ENCODE measurements at regions not wholly inside any gene's neighbourhood (a gene's known extent, or its start where the extent isn't known, plus 50 kb on each side); places are given as distances from the start of the nearest gene placed in this dataset.

DNA sequence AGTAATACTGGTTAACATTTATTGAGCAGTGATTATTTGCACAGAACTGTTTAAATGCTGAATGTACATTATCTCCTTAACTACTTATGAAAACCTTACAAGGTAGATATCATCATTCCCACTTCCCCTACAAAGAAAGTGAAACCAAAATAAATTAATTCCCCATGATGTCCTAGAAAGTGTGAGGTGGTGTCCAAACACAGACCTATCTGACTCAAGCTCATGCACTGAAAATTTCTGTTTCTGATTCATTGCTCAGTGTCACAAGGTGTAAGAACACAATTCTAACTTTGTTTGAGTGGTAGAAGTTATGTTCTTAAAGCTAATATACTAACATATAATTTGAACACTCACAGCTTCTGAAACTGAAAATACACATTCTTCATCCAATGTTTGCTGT is 178.7 kb downstream of the MRPL39 start:
- TF ChIP-seq SPI1 (IDR thresholded peaks at IDR 0.05; ENCODE audit: low read depth, low read length) = peak; percentile 70
- TF ChIP-seq PAX5 (IDR thresholded peaks at IDR 0.05; ENCODE audit: insufficient read depth, low read length, severe bottlenecking) = no peak
- no peak for TF ChIP-seq POLR2AphosphoS5 (IDR thresholded peaks at IDR 0.05; ENCODE audit: low read depth, low read length)
- no peak for TF ChIP-seq POLR2A (IDR thresholded peaks at IDR 0.05; ENCODE audit: low read depth, low read length)
- no peak for TF ChIP-seq TAF1 (IDR thresholded peaks at IDR 0.05; ENCODE audit: low read depth, low read length)
- no peak for TF ChIP-seq POU2F2 (IDR thresholded peaks at IDR 0.05; ENCODE audit: low read depth, low read length)
- FAIRE-seq = peak; percentile 71

DNA sequence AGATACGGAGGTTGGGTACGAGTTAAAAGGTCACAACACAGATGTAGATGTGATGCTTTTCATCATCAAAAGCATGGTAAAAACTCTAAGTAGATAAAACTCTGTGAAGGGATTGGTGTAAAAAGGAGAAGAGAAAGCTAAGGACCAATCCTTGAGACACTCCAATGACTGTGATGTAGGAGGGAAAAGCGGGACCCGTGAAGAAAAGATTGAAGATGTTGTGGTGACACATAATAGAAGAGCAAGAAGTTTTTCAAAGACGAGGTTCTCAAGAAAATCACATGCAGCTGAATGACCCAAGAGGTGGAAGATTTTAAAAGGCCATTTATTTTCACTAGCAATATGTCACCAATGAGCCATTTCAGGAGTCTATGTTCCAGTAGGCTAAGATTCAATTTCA is 179.5 kb downstream of the MRPL39 start:
- DNase-seq (ENCODE audit: insufficient read length, low spot score) = no peak
- TF ChIP-seq SPI1 (IDR thresholded peaks at IDR 0.05; ENCODE audit: low read depth, low read length) = peak; percentile 43; the same call in 1 of the 2 replicates
- no peak for TF ChIP-seq POLR2AphosphoS5 (IDR thresholded peaks at IDR 0.05; ENCODE audit: low read depth, low read length)
- FAIRE-seq = peak; percentile 35

More for the DNA sequence above, 178.7 kb downstream of the MRPL39 start:
- no peak for DNase-seq (ENCODE audit: insufficient read length, low spot score)

DNA sequence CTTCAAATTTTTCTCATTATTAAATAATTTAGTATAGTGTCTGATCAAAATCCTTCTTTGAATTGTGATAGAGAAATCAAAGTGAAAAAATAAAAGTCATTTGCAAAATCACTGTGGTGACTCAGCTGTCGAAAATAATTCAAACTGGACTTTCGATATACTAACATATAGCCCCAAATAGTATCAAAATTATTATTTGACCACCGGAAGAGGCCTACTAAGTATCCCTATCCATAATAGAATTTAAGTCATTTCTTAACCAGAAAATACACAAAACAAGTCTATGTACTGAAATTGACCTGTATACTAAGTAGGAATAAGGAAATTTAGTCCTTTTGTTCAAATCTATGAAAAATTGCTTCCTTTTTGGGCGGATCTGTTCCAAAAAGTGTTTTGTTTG is 180.7 kb downstream of the MRPL39 start:
- FAIRE-seq = no peak
- DNase-seq (ENCODE audit: insufficient read length, low spot score) = no peak
- TF ChIP-seq SPI1 (IDR thresholded peaks at IDR 0.05; ENCODE audit: low read depth, low read length) (no peak), POU2F2 (IDR thresholded peaks at IDR 0.05; ENCODE audit: low read depth, low read length) (no peak), POLR2AphosphoS5 (IDR thresholded peaks at IDR 0.05; ENCODE audit: low read depth, low read length) (no peak), PAX5 (IDR thresholded peaks at IDR 0.05; ENCODE audit: insufficient read depth, low read length, severe bottlenecking) (no peak), POLR2A (IDR thresholded peaks at IDR 0.05; ENCODE audit: low read depth, low read length) (no peak), TAF1 (IDR thresholded peaks at IDR 0.05; ENCODE audit: low read depth, low read length) (no peak)

DNA sequence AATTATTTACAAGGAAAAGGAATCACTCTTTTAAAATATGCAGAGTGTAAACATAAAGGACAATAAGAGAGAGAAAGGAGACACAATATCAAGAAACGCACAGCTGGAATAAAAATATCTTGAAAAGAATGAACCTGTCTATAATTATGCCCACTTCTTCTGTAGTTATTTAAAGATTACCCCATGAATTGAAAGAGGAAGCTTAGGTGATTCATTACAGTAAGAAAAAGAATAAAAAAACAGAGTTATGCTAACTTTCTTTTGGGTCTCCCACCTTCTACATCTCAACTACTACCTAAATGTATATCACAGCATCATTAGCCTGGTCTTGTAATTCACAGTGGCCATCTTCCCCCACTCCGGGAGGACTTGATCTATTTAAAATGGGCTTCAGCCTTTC is 182.1 kb downstream of the MRPL39 start:
- peak; percentile 64 for FAIRE-seq
- DNase-seq (ENCODE audit: insufficient read length, low spot score) = no peak
- TF ChIP-seq POLR2AphosphoS5 (IDR thresholded peaks at IDR 0.05; ENCODE audit: low read depth, low read length) (no peak), POLR2A (IDR thresholded peaks at IDR 0.05; ENCODE audit: low read depth, low read length) (no peak), TAF1 (IDR thresholded peaks at IDR 0.05; ENCODE audit: low read depth, low read length) (no peak), POU2F2 (IDR thresholded peaks at IDR 0.05; ENCODE audit: low read depth, low read length) (no peak), PAX5 (IDR thresholded peaks at IDR 0.05; ENCODE audit: insufficient read depth, low read length, severe bottlenecking) (no peak), SPI1 (IDR thresholded peaks at IDR 0.05; ENCODE audit: low read depth, low read length) (no peak)

DNA sequence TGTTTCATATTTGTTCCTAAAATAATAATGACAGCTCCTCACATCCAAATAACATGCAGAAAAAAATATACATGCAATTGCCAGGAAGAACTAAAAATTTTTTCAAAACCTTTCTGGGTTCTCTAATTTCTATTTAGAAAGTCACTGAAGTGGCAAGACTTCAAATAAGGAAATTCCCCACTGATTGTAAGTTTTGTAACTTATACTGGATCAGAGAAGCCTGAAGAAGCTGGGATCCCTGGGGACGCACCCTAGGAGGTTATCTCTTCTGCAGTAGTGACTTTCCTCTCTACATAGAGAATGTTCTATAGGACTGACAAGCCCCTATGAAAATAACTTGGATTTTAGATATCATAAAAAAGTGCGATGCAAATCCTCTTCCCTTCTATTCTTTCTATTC is 182.6 kb downstream of the MRPL39 start:
- TF ChIP-seq POU2F2 (IDR thresholded peaks at IDR 0.05; ENCODE audit: low read depth, low read length) = no peak
- no peak for TF ChIP-seq TAF1 (IDR thresholded peaks at IDR 0.05; ENCODE audit: low read depth, low read length)
- TF ChIP-seq POLR2A (IDR thresholded peaks at IDR 0.05; ENCODE audit: low read depth, low read length) = no peak; the same call in none of the 2 replicates
- TF ChIP-seq POLR2AphosphoS5 (IDR thresholded peaks at IDR 0.05; ENCODE audit: low read depth, low read length) = no peak
- TF ChIP-seq PAX5 (IDR thresholded peaks at IDR 0.05; ENCODE audit: insufficient read depth, low read length, severe bottlenecking) = no peak
- no peak for TF ChIP-seq SPI1 (IDR thresholded peaks at IDR 0.05; ENCODE audit: low read depth, low read length)
- DNase-seq (ENCODE audit: insufficient read length, low spot score) (no peak), FAIRE-seq (no peak)

DNA sequence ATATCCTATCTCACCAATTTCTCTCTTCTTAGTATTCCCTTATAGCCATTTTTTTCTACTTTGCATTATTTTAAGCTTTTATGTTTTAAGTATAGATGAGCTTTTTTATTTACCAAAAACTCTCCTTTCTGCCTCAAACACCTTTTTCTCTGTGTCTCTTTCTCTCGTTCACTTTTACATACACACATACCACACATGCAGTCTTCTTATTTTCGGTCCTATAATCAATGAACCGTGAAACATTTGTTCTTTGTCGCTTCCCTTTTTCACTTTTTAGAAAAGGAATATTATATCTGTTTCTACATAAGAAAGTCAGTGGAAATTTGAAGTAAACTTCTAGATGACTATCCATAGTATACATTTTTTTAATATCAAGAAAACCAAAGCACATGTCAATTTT is 183.2 kb downstream of the MRPL39 start:
- peak; percentile 66 for TF ChIP-seq SPI1 (IDR thresholded peaks at IDR 0.05; ENCODE audit: low read depth, low read length)
- no peak for TF ChIP-seq TAF1 (IDR thresholded peaks at IDR 0.05; ENCODE audit: low read depth, low read length)
- peak; percentile 86 for TF ChIP-seq PAX5 (IDR thresholded peaks at IDR 0.05; ENCODE audit: insufficient read depth, low read length, severe bottlenecking)
- TF ChIP-seq POLR2A (IDR thresholded peaks at IDR 0.05; ENCODE audit: low read depth, low read length) = peak; percentile 41; the same call in 1 of the 2 replicates
- no peak for TF ChIP-seq POU2F2 (IDR thresholded peaks at IDR 0.05; ENCODE audit: low read depth, low read length)
- no peak for TF ChIP-seq POLR2AphosphoS5 (IDR thresholded peaks at IDR 0.05; ENCODE audit: low read depth, low read length)
- DNase-seq (ENCODE audit: insufficient read length, low spot score) (no peak), FAIRE-seq (no peak)

DNA sequence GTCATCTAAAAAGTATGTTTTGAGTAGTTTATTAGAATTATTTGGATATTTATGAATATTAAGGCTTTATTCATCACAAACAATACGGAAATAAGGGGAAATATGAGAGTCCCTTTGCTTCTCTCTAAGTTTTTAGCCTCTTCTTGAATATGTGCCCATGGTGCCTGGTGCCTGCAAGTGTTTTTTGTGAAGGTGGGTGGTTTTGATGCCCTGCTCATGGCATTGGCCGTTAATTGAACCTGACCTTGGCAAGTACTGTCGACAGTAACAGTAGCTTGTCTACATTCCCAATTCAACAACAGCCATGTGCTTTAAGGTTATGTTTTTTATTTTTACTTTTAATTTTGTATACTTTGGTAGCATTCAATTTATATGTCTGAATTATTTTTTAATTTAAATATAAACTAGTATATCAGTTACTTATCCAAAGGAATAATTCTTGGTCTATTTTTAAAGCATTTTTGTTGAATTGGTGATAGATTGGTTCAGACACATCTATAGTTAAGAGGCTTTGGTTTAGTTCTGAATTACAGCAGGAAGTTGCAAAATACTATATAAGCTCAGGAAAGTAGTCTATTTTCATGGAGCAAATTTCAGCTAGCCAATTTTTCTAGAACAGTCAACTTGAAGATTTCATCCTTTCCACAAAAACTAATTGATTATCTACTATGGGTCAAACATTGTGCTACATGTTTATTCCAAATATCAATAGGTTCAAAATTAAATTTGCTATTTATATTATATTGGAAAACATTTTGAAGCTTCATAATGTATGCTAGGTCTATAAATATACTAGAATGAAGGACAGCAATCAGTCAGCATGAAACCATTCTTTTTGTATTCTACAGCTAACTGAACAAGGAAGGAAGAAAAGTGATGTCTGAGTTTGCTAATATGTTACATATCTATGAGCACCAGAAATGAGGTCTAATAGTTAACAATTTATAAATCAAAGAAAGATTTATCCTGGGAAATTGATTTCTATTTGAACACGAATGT is 184.4 kb downstream of the MRPL39 start:
- no peak for DNase-seq (ENCODE audit: insufficient read length, low spot score)
- peak; percentile 69 for FAIRE-seq
- TF ChIP-seq SPI1 (IDR thresholded peaks at IDR 0.05; ENCODE audit: low read depth, low read length) (no peak), PAX5 (IDR thresholded peaks at IDR 0.05; ENCODE audit: insufficient read depth, low read length, severe bottlenecking) (no peak), POU2F2 (IDR thresholded peaks at IDR 0.05; ENCODE audit: low read depth, low read length) (no peak), TAF1 (IDR thresholded peaks at IDR 0.05; ENCODE audit: low read depth, low read length) (no peak), POLR2AphosphoS5 (IDR thresholded peaks at IDR 0.05; ENCODE audit: low read depth, low read length) (no peak), POLR2A (IDR thresholded peaks at IDR 0.05; ENCODE audit: low read depth, low read length) (peak; percentile 52)

DNA sequence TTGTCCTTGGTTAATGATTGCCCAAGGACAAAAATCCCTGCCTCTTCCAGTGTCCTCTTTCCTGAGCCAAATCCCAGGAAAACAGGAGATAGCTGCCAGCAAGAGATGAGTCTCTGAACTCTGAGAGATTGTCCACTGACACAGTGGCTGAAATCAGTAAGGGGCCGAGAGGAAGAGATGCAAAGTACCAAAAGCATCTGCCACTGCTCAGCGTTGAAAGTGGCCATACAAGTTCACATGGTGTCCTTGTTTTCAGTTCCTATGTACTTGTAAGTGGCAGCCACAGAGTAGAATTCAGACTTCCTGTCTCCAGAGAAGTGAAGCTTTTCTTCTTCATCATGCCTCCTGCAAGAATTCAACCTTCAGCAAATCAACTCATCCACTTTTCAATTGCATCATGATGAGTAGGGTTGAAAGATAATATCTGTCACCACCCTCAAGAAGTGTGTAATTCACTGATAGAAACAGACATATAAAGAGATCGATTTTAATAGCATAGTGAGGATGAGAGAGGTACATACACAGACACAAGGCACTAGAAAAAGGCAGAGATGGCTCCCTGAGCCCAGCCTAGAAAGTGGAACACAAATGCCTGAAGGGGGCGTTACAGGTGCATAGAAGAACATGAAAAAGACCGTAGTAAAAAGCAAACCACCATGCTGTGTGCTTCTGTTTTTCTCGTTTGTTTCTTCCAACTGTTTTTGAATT is 185.8 kb downstream of the MRPL39 start:
- peak; percentile 84 for TF ChIP-seq SPI1 (IDR thresholded peaks at IDR 0.05; ENCODE audit: low read depth, low read length)
- TF ChIP-seq POU2F2 (IDR thresholded peaks at IDR 0.05; ENCODE audit: low read depth, low read length) = no peak; the same call in 1 of the 2 replicates
- DNase-seq (ENCODE audit: insufficient read length, low spot score) = no peak
- peak; percentile 95 for FAIRE-seq

DNA sequence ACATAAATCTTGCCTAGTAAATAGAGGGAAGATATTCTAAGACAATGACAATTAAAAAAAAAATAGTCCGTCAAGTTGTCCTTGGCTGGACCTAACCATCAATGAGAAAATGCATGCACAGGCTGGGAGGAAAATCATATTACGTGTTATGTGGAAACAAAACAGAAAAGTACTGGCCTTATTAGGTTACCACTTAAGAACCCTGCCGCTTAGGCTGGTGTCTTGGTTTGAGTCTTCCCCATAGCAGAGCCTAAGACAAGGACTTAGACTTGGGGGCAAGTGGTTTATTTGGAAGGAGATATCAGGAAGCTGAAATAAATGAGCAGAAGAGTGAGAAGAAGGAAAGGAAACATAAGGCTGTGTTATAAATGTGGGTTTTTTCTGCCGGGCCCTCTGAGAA is 186.4 kb downstream of the MRPL39 start:
- no peak for DNase-seq (ENCODE audit: insufficient read length, low spot score)
- FAIRE-seq = no peak
- TF ChIP-seq POU2F2 (IDR thresholded peaks at IDR 0.05; ENCODE audit: low read depth, low read length) (0 out of 2 replicates have a peak, but pooled peaks have one; percentile 32), POLR2A (IDR thresholded peaks at IDR 0.05; ENCODE audit: low read depth, low read length) (no peak)
